ENCODE measurements at regions not wholly inside any gene's neighbourhood (a gene's known extent, or its start where the extent isn't known, plus 50 kb on each side); places are given as distances from the start of the nearest gene placed in this dataset.

- ATAC-seq (no peak), FAIRE-seq (no peak), DNase-seq (ENCODE audit: extremely low read depth in 1 of 4, low spot score in 3 of 4) (no peak)
- H3K9me3 ChIP-seq (replicated peaks; ENCODE audit: control insufficient read depth, insufficient read depth, low read depth, low read length), result no peaks in the 10 kb centered on the region
- H3K4me2 ChIP-seq (ENCODE audit: insufficient read depth, low read length), result no peak overlapping the region
- no peaks in the 10 kb centered on the region for H3K36me3 ChIP-seq (ENCODE audit: control insufficient read depth, insufficient read depth, low read length)
- BruUV-seq (replicated peaks), result no TSS peak
- no peak overlapping the region for H3K9ac ChIP-seq (ENCODE audit: insufficient read depth in 1 of 2, low read depth in 2 of 2, low read length in 2 of 2)
- no peak overlapping the region for H3K4me3 ChIP-seq
- no peak for TF ChIP-seq POLR2AphosphoS2 (IDR thresholded peaks at IDR 0.05; ENCODE audit: low read length)
- TF ChIP-seq ETS1 (conservative IDR thresholded peaks at IDR 0.05; ENCODE audit: control insufficient read depth, low read depth, low read length), result no peak
- no peak for TF ChIP-seq ATF2 (CRISPR knock-in tag; IDR thresholded peaks at IDR 0.05)
- no peak for TF ChIP-seq GATAD2B (IDR thresholded peaks at IDR 0.05; ENCODE audit: borderline replicate concordance)
- TF ChIP-seq ZHX1 (conservative IDR thresholded peaks at IDR 0.05; ENCODE audit: low read length), result no peak
- TF ChIP-seq ZNF3 (CRISPR knock-in tag; IDR thresholded peaks at IDR 0.05), result no peak
- TF ChIP-seq ETV6 (IDR thresholded peaks at IDR 0.05; ENCODE audit: borderline replicate concordance in 1 of 2, low read depth in 2 of 2, low read length in 1 of 2), result no peak
- no peak for TF ChIP-seq ETV6 (CRISPR knock-in tag; IDR thresholded peaks at IDR 0.05; ENCODE audit: borderline replicate concordance)
- TF ChIP-seq MYNN (IDR thresholded peaks at IDR 0.05), result no peak
- TF ChIP-seq MYNN (CRISPR knock-in tag; IDR thresholded peaks at IDR 0.05), result no peak
- intact Hi-C loops (cut with micrococcal nuclease), result no loop called here
- no peaks in the 10 kb centered on the region for H3K79me2 ChIP-seq (ENCODE audit: control insufficient read depth, insufficient read depth, low read length)
- CTCF ChIA-PET (ENCODE audit: low intra/inter-chr PET ratio), result no interaction called here
- H3K4me1 ChIP-seq (replicated peaks in 1 of 2; ENCODE audit: control insufficient read depth in 2 of 2, insufficient read depth in 2 of 2, low read length in 2 of 2), result no peaks in the 10 kb centered on the region
- H3K9me1 ChIP-seq (ENCODE audit: control insufficient read depth, insufficient read depth, low read length), result no peaks in the 10 kb centered on the region
- H3K27me3 ChIP-seq (ENCODE audit: control insufficient read depth in 2 of 2, insufficient read depth in 2 of 2, low read length in 2 of 2), result no peaks in the 10 kb centered on the region
- H2AFZ ChIP-seq (ENCODE audit: low read depth, low read length), result no peak overlapping the region
- in situ Hi-C loops (cut with MboI), result no loop called here
- no peak overlapping the region for H3K27ac ChIP-seq (ENCODE audit: extremely low read depth, low read depth, low read length)
- POLR2A ChIA-PET, result no interaction called here
- H4K20me1 ChIP-seq (replicated peaks; ENCODE audit: control insufficient read depth, insufficient read depth, low read length), result no peaks in the 10 kb centered on the region
- WGBS (ENCODE audit: insufficient coverage, low coverage, missing lambda C conversion rate), result 4% methylated on average over 2 of the region's 2 CpGs
Observed at GRCh38 chr6:78594668-78595066, 272.7 kb upstream of the IRAK1BP1 start.

Data from K562 (cell line).